Heart left ventricle (tissue), 16 donors: ENCODE measurements at regions not wholly inside any gene's neighbourhood (a gene's known extent, or its start where the extent isn't known, plus 50 kb on each side); places are given as distances from the start of the nearest gene placed in this dataset.

Experiments
- ATAC-seq, 4 donors: fragments of 200-7000 bp; cut with Tn5 transposase; one replicate each; pipeline ENCODE4 v1.9.1; 2020 to 2022; ENCODE audit warnings: moderate library complexity in 4 of 4, mild to moderate bottlenecking in 3 of 4, moderate number of reproducible peaks in 1 of 4
- DNase-seq, 5 donors: peaks; one replicate each; pipeline ENCODE4 v3.0.0-alpha.2; 2020
- H3K27ac ChIP-seq, 12 donors: fragments of 200-600 bp; sonication (generic) in 4 of 12; one replicate each; pipeline versions ENCODE4 v1.5.0 to v1.8.0; 2016 to 2022; ENCODE audit warnings: mild to moderate bottlenecking in 2 of 12
- H3K27me3 ChIP-seq, 9 donors: fragments of 200-600 bp; sonication (generic) in 2 of 9; one replicate each; pipeline versions ENCODE4 v1.5.1 to v1.8.0; 2016 to 2022; ENCODE audit warnings: mild to moderate bottlenecking in 3 of 9
- H3K36me3 ChIP-seq, 9 donors: fragments of 200-600 bp; sonication (generic) in 2 of 9; one replicate each; pipeline versions ENCODE4 v1.5.0 to v1.8.0; 2018 to 2022; ENCODE audit warnings: mild to moderate bottlenecking in 2 of 9
- H3K4me1 ChIP-seq, 12 donors: fragments of 200-600 bp; sonication (generic) in 4 of 12; one replicate each; pipeline versions ENCODE4 v1.5.0 to v1.8.0; 2016 to 2022; ENCODE audit warnings: mild to moderate bottlenecking in 3 of 12
- H3K4me3 ChIP-seq, 12 donors: fragments of 200-600 bp; sonication (generic) in 4 of 12; one replicate each; pipeline versions ENCODE4 v1.5.0 to v1.8.0; 2017 to 2022; ENCODE audit warnings: mild to moderate bottlenecking in 9 of 12, moderate library complexity in 4 of 12
- H3K9me3 ChIP-seq, 12 donors: fragments of 200-600 bp; sonication (generic) in 4 of 12; one replicate each; pipeline versions ENCODE4 v1.5.0 to v1.8.0; 2016 to 2022; ENCODE audit warnings: mild to moderate bottlenecking in 1 of 12
- CTCF ChIP-seq, 12 donors: fragments of 200-600 bp; sonication (generic) in 4 of 12; IDR thresholded peaks; one replicate each; pipeline versions ENCODE4 v1.5.0 to v1.8.0; 2018 to 2022; ENCODE audit warnings: antibody characterized with exemption in 12 of 12, mild to moderate bottlenecking in 5 of 12
- POLR2A ChIP-seq, 2 donors: fragments of 450-650 bp; IDR thresholded peaks; one replicate each; pipeline ENCODE4 v1.6.1; 2017; ENCODE audit warnings: antibody characterized with exemption in 2 of 2, mild to moderate bottlenecking in 2 of 2, moderate library complexity in 2 of 2
- WGBS, 4 donors: extraction: QIAGEN DNeasy Blood & Tissue Kit in 2 of 4; methylation state at CpG; one replicate each; pipeline versions ENCODE4 v1.1.5 to v1.1.7; 2013 to 2018; 5-methylcytosine and 5-hydroxymethylcytosine counted together
- intact Hi-C, 10 donors: fragments of 100-400 bp; cut with DNase I; formaldehyde crosslinking; loops; one replicate each; pipeline versions ENCODE4 v1.11.1 to v1.14.2; 2022
- donor health status: ischemic (EF 13 %, LVEDD 7.1; RV severe dilation, severe dysfunction).
- donor health status: healthy with polysubstance abuse.
- donor health status: DM: no; HTN: yes; CAD: no.
- donor health status: DM: no; HTN: no; CAD: no.
- donor health status: ischemic (EF 25% LVEDD 6.9; RV normal size, moderate dysfunction).
- donor health status: ischemic (EF 25% LVEDD 5.7; RV mildly dilated, moderate dysfunction).
- donor health status: healthy.
- donor health status: DM: yes; HTN: yes; CAD: no.
- donor health status: ischemic (EF 35%, LVEDD 5.7; RV mildly dilated, moderate dysfunction).
- donor health status: nonischemic (EF 11% LVEDD 7.7; RV severe dilation, severe dysfunction).
- donor health status: DM: yes; HTN: yes; CAD: no.
- donor health status: PGD.
- donor health status: ischemic (EF 29% LVEDD 5.4; RV normal size, mild dysfunction).
- donor health status: nonischemic (EF 23%, LVEDD 6.1; RV moderate dilation, normal function).

- Histone ChIP-seq H3K4me1 (no peaks in the 10 kb centered on the region), H3K27me3 (no peaks in the 10 kb centered on the region), H3K9me3 (peaks cover 0 to 38% (median 13%) of the 10 kb centered on the region in 12 donors), H3K4me3 (no peak overlapping the region), H3K36me3 (no peaks in the 10 kb centered on the region), H3K27ac (no peak overlapping the region)
- intact Hi-C loops: no loop called here
- no peak for TF ChIP-seq CTCF (IDR thresholded peaks at IDR 0.05)
- no peak for TF ChIP-seq POLR2A (IDR thresholded peaks at IDR 0.05)
- DNase-seq (no peak), ATAC-seq (no peak)
- WGBS, 4 donors: 72 to 82% (median 79%) methylated on average over 2 of the region's 2 CpGs
These were observed 128.8 kb downstream of the BMS1 start for GRCh38 chr10:42911359-42911758.

- TF ChIP-seq CTCF (IDR thresholded peaks at IDR 0.05): no peak
- TF ChIP-seq POLR2A (IDR thresholded peaks at IDR 0.05): no peak
- Histone ChIP-seq H3K4me1 (no peaks in the 10 kb centered on the region), H3K9me3 (peaks cover 0 to 47% (median 13%) of the 10 kb centered on the region in 12 donors)
These were observed 134.4 kb downstream of the BMS1 start for GRCh38 chr10:42916974-42917373.

GRCh38 chr10:42917821-42918220, 135.2 kb downstream of the BMS1 start:
- Histone ChIP-seq H3K4me1 (no peaks in the 10 kb centered on the region), H3K9me3 (peaks cover 0 to 56% (median 13%) of the 10 kb centered on the region in 12 donors), H3K27me3 (no peaks in the 10 kb centered on the region), H3K4me3 (no peak overlapping the region), H3K27ac (no peak overlapping the region), H3K36me3 (no peaks in the 10 kb centered on the region)
- no peak for DNase-seq
- no peak for TF ChIP-seq POLR2A (IDR thresholded peaks at IDR 0.05)
- no peak for TF ChIP-seq CTCF (IDR thresholded peaks at IDR 0.05)
- WGBS, 4 donors: 30 to 44% (median 35%) methylated on average over 2 of the region's 2 CpGs
- intact Hi-C loops: no loop called here
- no peak for ATAC-seq

More at GRCh38 chr10:42916974-42917373, 134.4 kb downstream of the BMS1 start:
- Histone ChIP-seq H3K36me3 (no peaks in the 10 kb centered on the region), H3K27ac (no peak overlapping the region), H3K27me3 (no peaks in the 10 kb centered on the region), H3K4me3 (no peak overlapping the region)
- intact Hi-C loops: no loop called here
- no peak for DNase-seq
- ATAC-seq: no peak

DNA sequence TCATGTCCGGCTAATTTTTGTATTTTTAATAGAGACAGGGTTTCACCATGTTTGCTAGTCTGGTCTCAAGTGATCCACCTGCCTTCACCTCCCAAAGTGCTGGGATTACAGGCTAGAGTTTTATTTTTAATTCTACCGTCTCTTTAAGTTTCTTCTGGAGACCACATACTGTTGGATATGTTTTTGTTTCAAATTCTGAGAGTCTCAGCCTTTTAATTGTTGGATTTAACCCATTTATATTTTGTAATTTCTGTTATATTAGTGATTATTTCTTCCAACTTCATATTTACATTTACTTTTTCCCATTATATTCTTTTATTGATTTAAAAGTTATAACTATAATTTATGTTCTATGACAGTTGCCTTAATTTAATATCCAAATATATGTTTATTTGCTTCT, 139.4 kb downstream of the BMS1 start:
- ATAC-seq (no peak), DNase-seq (no peak)
- intact Hi-C loops: no loop called here
- TF ChIP-seq CTCF (IDR thresholded peaks at IDR 0.05): no peak
- no peak for TF ChIP-seq POLR2A (IDR thresholded peaks at IDR 0.05)
- Histone ChIP-seq H3K4me1 (peaks cover 0 to 2% (median 0%) of the 10 kb centered on the region in 12 donors), H3K36me3 (no peaks in the 10 kb centered on the region), H3K9me3 (peaks cover 0 to 37% (median 5%) of the 10 kb centered on the region in 12 donors), H3K27ac (no peak overlapping the region), H3K4me3 (no peak overlapping the region), H3K27me3 (peaks cover 0 to 7% (median 0%) of the 10 kb centered on the region in 9 donors)
- 86 to 89% (median 87%) methylated on average over 2 of the region's 2 CpGs for WGBS, 4 donors
